ENCODE measurements at regions not wholly inside any gene's neighbourhood (a gene's known extent, or its start where the extent isn't known, plus 50 kb on each side); places are given as distances from the start of the nearest gene placed in this dataset.

DNA sequence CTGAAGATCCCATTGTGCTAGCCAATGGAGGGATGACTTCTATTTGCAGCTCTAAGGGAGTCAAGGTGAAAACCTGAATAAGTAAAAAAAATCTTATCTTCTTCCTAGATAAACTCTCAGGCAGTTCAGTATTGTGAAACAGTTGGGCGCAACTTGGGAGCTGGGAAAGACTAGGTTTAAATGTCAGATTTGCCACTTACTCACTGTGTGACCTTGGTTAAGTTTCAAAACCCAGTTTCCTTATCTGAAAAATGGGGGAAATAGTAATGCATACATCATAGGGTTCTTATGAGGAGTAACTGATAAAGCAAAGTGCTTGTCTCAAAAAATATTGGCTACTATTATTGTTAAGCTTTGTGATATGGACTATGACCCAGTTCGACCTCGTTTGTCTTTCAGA is 88.8 kb downstream of the CD83 start:
- DNase-seq (ENCODE audit: low read depth in 2 of 2): peak in 1 of 2 donors; percentile 14
- TF ChIP-seq, protein P1, sequence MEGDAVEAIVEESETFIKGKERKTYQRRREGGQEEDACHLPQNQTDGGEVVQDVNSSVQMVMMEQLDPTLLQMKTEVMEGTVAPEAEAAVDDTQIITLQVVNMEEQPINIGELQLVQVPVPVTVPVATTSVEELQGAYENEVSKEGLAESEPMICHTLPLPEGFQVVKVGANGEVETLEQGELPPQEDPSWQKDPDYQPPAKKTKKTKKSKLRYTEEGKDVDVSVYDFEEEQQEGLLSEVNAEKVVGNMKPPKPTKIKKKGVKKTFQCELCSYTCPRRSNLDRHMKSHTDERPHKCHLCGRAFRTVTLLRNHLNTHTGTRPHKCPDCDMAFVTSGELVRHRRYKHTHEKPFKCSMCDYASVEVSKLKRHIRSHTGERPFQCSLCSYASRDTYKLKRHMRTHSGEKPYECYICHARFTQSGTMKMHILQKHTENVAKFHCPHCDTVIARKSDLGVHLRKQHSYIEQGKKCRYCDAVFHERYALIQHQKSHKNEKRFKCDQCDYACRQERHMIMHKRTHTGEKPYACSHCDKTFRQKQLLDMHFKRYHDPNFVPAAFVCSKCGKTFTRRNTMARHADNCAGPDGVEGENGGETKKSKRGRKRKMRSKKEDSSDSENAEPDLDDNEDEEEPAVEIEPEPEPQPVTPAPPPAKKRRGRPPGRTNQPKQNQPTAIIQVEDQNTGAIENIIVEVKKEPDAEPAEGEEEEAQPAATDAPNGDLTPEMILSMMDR (IDR thresholded peaks at IDR 0.05; ENCODE audit: low read depth, low read length): no peak
- no peak overlapping the region for H3K4me3 ChIP-seq (replicated peaks in 1 of 2; ENCODE audit: low read depth in 2 of 2, low read length in 2 of 2)

DNA sequence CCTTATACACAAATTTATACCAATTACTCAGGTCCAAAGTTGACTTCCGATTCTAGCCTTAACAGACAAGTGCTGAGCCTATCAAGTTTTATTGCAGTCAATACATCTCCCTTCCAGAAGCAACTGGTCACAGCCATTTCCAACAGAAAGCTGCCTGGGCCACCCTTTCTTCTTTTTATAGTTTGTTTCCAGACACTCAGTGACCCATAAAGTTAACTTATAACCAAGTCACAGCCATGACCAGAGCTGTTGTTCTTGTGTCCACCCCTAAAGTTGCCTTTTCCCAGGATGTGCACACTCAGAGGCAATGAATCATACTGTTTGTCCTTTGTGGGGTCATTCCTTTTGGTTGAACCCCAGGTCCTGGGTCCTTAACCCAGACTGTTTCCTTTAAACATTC is 89.9 kb downstream of the CD83 start:
- TF ChIP-seq, protein P1 (IDR thresholded peaks at IDR 0.05; ENCODE audit: low read depth, low read length): no peak
- DNase-seq (ENCODE audit: low read depth in 2 of 2): peak in 1 of 2 donors; percentile 19

DNA sequence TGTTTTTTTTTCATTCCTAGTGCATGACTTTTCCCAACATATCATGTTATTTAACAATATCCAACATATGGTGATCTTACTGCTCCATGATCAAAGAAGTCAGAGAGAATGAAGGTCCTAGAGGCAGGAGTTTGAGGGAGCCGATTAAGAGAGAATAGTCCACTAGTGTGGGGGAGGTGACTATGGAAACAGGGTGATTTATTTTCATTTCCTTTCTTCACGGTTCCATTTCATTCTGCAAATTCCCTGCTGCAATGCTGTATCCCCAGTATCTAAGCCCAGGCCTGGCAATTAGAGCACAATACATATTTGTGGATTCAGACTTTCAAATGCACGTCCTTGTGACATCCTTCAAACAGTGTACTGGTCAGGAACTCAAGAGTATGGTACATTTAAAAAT is 91.4 kb downstream of the CD83 start:
- no peak for DNase-seq (ENCODE audit: low read depth in 2 of 2)
- TF ChIP-seq, protein P1 (IDR thresholded peaks at IDR 0.05; ENCODE audit: low read depth, low read length): no peak
- no peak overlapping the region for H3K4me3 ChIP-seq (replicated peaks in 1 of 2; ENCODE audit: low read depth in 2 of 2, low read length in 2 of 2)

More for the DNA sequence above, 89.9 kb downstream of the CD83 start:
- H3K4me3 ChIP-seq (replicated peaks in 1 of 2; ENCODE audit: low read depth in 2 of 2, low read length in 2 of 2): no peak overlapping the region

DNA sequence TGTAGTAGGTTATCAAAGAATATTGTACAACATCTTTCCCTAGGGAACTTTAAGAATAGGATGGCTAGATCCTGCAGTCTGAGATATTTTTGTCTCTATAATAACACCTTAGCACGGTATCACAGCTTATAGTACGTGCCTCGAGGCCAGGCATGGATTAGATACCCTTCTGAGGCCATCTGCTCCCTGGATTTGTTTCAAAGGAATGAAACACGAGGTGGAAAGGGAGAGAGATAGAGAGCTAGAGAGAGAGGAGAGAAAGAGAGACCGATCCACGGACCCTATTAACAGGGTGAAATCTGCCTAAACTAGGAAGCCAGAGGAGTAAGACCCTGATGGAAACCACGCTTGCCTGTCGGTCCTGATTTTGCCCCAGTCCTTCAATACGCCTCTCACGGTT is 92.5 kb downstream of the CD83 start:
- TF ChIP-seq, protein P1 (IDR thresholded peaks at IDR 0.05; ENCODE audit: low read depth, low read length): no peak
- no peak overlapping the region for H3K4me3 ChIP-seq (replicated peaks in 1 of 2; ENCODE audit: low read depth in 2 of 2, low read length in 2 of 2)
- no peak for DNase-seq (ENCODE audit: low read depth in 2 of 2)

DNA sequence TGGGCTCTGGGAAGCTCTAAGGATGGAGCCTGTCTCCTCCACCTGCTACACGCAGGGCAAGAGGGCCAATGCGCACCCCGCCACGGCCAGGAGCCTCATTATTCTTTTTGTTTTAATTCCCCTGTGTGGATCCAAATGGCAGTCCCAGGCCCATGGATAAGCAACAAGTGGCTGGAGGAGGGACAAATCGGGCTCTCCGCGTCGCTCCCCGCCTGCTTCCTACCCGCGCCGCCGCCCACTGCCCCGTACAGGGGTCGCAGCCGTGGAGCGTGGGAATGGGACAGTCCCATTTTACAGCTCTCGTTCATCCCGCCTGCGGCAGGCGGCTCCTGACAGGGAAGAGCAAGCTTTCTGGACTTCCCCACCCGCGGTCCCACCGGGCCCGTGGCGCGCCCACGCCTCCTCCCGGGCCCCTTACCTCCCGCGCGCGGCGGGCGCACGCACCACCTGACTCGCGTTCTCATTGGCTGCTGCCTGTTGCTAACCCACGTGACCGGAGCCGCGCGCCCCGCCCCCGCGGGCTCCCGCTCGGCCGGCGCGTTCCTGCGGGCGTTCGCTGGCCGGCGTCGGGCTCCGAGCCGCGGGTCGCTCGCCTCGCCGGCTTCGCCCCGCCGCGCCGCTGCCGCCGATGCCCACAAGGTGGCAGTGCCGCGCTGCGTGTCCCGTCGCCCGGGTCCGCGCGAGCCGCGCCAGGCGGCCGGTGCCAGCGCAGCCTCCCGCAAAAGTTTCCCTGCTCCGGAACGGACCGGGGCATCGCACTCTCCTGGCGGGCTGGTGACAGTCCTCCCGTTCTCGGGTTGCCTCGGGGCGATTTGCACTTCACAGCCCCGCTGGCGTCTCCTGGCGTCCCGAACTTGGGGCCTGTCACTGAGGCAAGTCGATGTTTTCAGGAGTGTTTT is 93.3 kb downstream of the CD83 start:
- TF ChIP-seq, protein P1 (IDR thresholded peaks at IDR 0.05; ENCODE audit: low read depth, low read length): peak; percentile 19
- peak; percentile 85 to 93 for DNase-seq (ENCODE audit: low read depth in 2 of 2)

DNA sequence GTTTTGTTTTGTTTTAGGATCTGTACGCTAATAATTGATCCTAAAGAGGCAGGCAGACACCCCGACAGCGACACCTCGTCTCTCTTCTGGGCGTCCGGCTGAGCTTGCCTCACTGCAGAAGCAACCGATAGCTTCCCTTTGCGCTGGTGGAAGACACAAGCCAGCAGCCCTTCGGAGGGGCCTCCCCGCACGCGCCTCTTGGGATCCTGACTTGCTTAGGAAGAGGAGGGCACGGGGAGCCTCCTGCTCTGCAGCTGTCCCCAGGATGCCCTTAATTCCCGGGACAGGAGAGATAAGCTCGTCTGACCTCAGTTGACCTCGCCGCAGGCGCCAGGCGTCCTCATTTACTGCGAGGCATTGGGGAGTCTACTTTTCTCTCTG is 94.0 kb downstream of the CD83 start:
- peak overlapping the region; percentile 54 to 62 for H3K4me3 ChIP-seq (replicated peaks in 1 of 2; ENCODE audit: low read depth in 2 of 2, low read length in 2 of 2)
- DNase-seq (ENCODE audit: low read depth in 2 of 2): peak; percentile 40 to 53
- TF ChIP-seq, protein P1 (IDR thresholded peaks at IDR 0.05; ENCODE audit: low read depth, low read length): no peak

More for the DNA sequence above, 93.3 kb downstream of the CD83 start:
- H3K4me3 ChIP-seq (replicated peaks in 1 of 2; ENCODE audit: low read depth in 2 of 2, low read length in 2 of 2): peak overlapping the region; percentile 66 to 67
